NCI-H187 treated with DMSO at 0.1 percent for 48 hours (cell line): ENCODE measurements at regions not wholly inside any gene's neighbourhood (a gene's known extent, or its start where the extent isn't known, plus 50 kb on each side); places are given as distances from the start of the nearest gene placed in this dataset.

Source experiments
- DNase-seq: peaks from one replicate; lab custom pipeline; 2025; lab: John Stamatoyannopoulos, UW

GRCh38 chr2:190809876-190810525 lies 70.6 kb upstream of the GLS start:
- no peak for DNase-seq

- no peak for DNase-seq
Measured at GRCh38 chr2:190810981-190811587, 69.5 kb upstream of the GLS start.

DNA sequence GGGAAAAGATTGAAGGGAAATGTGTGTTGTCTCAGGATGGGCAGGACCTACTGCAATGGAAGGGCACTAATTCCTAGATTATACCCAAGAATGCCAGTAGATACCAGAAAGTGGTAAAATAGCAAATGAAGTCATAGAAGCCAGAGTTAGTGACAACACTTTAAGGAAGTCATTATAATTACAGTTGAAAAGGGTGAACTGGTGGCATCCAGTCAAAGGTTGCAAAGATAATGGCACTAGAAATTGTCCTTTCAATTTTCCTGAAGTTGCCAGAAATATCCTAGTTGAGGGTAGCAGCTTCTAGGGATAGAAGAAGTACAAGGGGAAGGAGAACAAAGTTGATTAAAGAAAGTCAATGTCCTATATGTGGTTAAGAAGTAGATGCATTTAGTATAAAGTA lies 68.8 kb upstream of the GLS start:
- no peak for DNase-seq

DNA sequence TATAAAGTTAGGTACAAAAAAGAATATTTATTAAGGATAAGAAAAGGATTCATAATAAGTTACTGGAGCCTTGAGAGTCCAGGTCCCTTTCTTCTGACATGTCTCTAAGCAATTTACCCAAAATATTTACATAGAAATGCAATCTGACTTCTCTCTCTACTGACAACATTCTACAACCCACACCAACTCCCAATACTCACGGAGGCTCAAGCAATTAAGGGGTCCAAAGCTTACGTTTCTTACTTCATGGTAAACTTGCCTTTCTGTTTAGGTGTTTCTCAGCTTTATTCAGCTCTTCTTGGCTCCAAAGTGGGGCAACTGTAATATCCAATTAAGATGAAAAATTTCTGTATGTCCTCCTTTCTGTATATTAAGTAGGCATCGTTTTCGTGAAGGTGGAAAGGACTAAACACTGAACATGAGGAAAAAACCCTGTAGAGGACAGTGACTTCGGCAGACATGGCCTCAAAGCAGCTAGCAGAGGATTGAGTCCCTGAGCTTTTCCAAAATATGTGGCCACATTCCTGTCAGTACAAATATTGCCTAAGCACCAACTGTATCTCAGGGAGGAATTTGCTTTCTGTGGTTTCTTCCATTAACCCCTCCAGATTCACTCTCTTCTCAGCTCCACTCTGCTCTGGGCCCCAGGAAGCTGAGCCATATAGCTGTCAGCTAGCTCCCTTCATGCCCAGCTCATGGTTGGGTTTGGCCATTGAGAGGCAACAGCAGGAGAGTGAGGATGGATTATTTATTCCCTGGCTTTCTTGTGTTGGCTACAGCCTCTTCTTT lies 67.9 kb upstream of the GLS start:
- no peak for DNase-seq

DNA sequence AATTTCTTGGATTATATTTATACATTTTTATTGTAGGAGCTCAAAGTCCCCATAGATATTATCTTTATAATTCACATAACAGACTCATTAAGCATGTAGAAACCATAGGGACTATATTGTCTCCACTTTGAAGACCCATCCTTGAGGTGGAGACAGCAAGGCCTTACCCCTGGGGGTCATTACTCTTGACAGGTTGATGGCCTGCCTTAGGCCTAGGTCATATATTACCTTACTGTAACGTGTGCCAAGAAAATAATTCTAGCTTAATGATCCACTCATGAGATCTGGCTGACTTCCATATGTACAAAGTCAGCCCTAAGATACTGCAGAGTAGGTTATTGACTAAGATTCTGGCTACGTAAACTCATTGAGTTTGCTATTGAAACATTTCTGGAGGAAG lies 65.4 kb upstream of the GLS start:
- DNase-seq, result no peak

- no peak for DNase-seq
Measured at GRCh38 chr2:190817082-190817481, 63.5 kb upstream of the GLS start.

DNA sequence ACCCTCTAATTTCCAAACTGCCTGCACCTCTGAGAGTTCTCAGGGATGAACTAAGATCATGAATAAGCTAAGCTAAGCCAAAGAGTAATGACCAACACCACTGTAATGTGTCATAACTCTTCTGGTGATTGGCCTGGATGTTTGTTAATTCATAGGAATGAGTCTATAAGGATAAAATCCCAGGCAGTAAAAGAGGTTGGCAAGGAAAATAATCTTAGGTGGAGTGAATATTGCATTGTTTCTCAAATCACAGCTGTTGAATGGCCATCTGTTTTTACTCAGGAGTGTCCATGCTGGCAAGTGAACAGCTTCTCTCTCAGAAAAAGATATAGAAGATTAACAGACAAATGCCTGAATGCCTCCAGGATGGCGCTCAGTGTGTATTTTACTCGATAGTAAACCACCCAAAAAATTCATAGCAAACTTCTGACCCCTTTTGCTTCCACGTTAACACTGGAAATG lies 60.8 kb upstream of the GLS start:
- DNase-seq, result no peak

GRCh38 chr2:190820416-190820815 lies 60.2 kb upstream of the GLS start:
- no peak for DNase-seq

DNA sequence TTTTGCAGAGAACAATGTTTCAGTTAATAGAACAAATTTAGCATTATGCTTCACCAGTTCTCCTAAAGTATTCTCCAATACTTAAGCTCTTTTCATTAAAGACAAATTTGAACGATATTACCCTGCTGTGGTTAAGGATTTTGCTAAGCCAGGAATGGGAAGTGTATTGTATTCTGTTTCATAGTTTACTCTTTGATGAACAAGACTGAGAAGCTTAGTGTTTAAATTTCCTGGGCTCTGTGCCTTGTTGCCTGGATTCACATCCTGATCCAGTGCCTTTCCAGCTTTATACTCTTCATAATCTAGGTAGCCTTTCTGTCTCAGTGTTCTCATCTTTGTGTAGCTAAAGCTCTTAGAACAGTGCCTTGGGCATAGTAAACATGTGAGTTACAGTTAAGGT lies 58.6 kb upstream of the GLS start:
- no peak for DNase-seq

DNA sequence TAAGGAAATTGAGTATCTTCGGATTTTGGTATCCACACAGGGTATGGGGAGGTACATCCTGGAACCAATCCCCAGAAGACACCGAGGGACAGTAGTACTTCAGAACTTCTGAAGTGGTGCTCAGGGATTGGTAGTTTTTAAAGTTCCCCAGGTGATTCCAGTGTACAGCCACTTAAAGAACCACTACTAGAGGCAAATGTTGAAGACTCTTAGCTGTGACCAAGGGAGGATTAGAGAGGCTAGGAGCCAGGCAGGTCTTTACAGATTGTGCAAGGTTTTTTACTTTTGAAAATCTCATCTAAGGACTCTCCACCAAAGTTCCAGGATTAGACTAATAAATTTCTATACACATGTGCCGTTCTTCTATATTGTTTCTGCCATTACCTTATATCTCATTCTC lies 52.9 kb upstream of the GLS start:
- DNase-seq, result no peak

- DNase-seq, result no peak
Measured at GRCh38 chr2:190829642-190830041, 51.0 kb upstream of the GLS start.
